KMS-11 (cell line): ENCODE measurements at regions not wholly inside any gene's neighbourhood (a gene's known extent, or its start where the extent isn't known, plus 50 kb on each side); places are given as distances from the start of the nearest gene placed in this dataset.

ENCODE experiments used
- H2AFZ ChIP-seq: fragments of 200-600 bp; sonication (generic); 2 replicates; pipeline ENCODE4 v1.6.1; 2016; ENCODE audit warnings: antibody characterized with exemption, mixed run types, low read depth
- H3K27ac ChIP-seq: fragments of 200-600 bp; sonication (generic); 2 replicates; pipeline ENCODE4 v1.6.1; 2016; ENCODE audit warnings: mild to moderate bottlenecking, mixed run types
- H3K27me3 ChIP-seq: fragments of 200-600 bp; sonication (generic); 2 replicates; pipeline ENCODE4 v1.6.1; 2017; ENCODE audit warnings: mild to moderate bottlenecking, low read depth, mixed run types, moderate library complexity; ENCODE audit not compliant: insufficient read depth
- H3K36me3 ChIP-seq: fragments of 200-600 bp; sonication (generic); 2 replicates; pipeline ENCODE4 v1.6.1; 2017; ENCODE audit warnings: mild to moderate bottlenecking, mixed run types; ENCODE audit not compliant: insufficient read depth
- H3K4me1 ChIP-seq: fragments of 200-600 bp; sonication (generic); 2 replicates; pipeline ENCODE4 v1.6.1; 2016; ENCODE audit warnings: mild to moderate bottlenecking, low read depth, mixed run types; ENCODE audit not compliant: poor library complexity, severe bottlenecking
- H3K4me2 ChIP-seq: fragments of 200-600 bp; sonication (generic); 2 replicates; pipeline ENCODE4 v1.7.0; 2016; ENCODE audit warnings: mild to moderate bottlenecking, mixed run types
- H3K4me3 ChIP-seq: fragments of 200-600 bp; sonication (generic); IDR thresholded peaks from 2 replicates; pipeline ENCODE4 v1.6.1; 2017; ENCODE audit warnings: low read depth, low read length, mixed read lengths; ENCODE audit not compliant: insufficient read depth
- H3K79me2 ChIP-seq: fragments of 200-600 bp; sonication (generic); 2 replicates; pipeline ENCODE4 v1.6.1; 2016; ENCODE audit warnings: low read depth, mixed run types; ENCODE audit not compliant: insufficient read depth
- H3K9ac ChIP-seq: fragments of 200-600 bp; sonication (generic); 2 replicates; pipeline ENCODE4 v1.6.1; 2016; ENCODE audit warnings: mild to moderate bottlenecking, mixed run types
- H4K20me1 ChIP-seq: fragments of 200-600 bp; sonication (generic); 2 replicates; pipeline ENCODE4 v1.6.1; 2016; ENCODE audit warnings: mild to moderate bottlenecking, mixed run types; ENCODE audit not compliant: insufficient read depth
- CTCF ChIP-seq: fragments of 200-600 bp; sonication (generic); conservative IDR thresholded peaks from 2 replicates; pipeline ENCODE4 v1.6.1; 2017; ENCODE audit warnings: low read depth, mild to moderate bottlenecking, antibody characterized with exemption, low read length, moderate library complexity, mixed read lengths

- Histone ChIP-seq H3K4me3 (no peak overlapping the region), H3K4me1 (no peaks in the 10 kb centered on the region), H2AFZ (no peak overlapping the region), H3K4me2 (no peak overlapping the region), H4K20me1 (no peaks in the 10 kb centered on the region), H3K9ac (no peak overlapping the region), H3K79me2 (no peaks in the 10 kb centered on the region), H3K27ac (no peak overlapping the region), H3K27me3 (no peaks in the 10 kb centered on the region), H3K36me3 (no peaks in the 10 kb centered on the region)
- no peak for TF ChIP-seq CTCF
Measured at GRCh38 chr2:217477583-217477982, 525.2 kb downstream of the TNS1 start.

- TF ChIP-seq CTCF: no peak
- H2AFZ ChIP-seq: no peak overlapping the region
- H3K9ac ChIP-seq: no peak overlapping the region
- H3K27me3 ChIP-seq: no peaks in the 10 kb centered on the region
- H3K79me2 ChIP-seq: no peaks in the 10 kb centered on the region
- H3K4me2 ChIP-seq: no peak overlapping the region
- H3K4me1 ChIP-seq: no peaks in the 10 kb centered on the region
- H3K36me3 ChIP-seq: no peaks in the 10 kb centered on the region
- no peak overlapping the region for H3K4me3 ChIP-seq
- H3K27ac ChIP-seq: no peak overlapping the region
- no peaks in the 10 kb centered on the region for H4K20me1 ChIP-seq
Measured at GRCh38 chr2:217475791-217476190, 527.0 kb downstream of the TNS1 start.

- H3K79me2 ChIP-seq: no peaks in the 10 kb centered on the region
- no peak for TF ChIP-seq CTCF
- no peak overlapping the region for H3K4me3 ChIP-seq
- no peak overlapping the region for H3K4me2 ChIP-seq
- no peak overlapping the region for H3K27ac ChIP-seq
- H3K27me3 ChIP-seq: no peaks in the 10 kb centered on the region
- no peak overlapping the region for H2AFZ ChIP-seq
- no peaks in the 10 kb centered on the region for H3K36me3 ChIP-seq
- no peaks in the 10 kb centered on the region for H3K4me1 ChIP-seq
- H3K9ac ChIP-seq: no peak overlapping the region
- H4K20me1 ChIP-seq: no peaks in the 10 kb centered on the region
Measured at GRCh38 chr2:217475101-217475500, 527.7 kb downstream of the TNS1 start.

GRCh38 chr2:217471319-217471718 is 531.5 kb downstream of the TNS1 start:
- H2AFZ ChIP-seq: no peak overlapping the region
- H3K27me3 ChIP-seq: no peaks in the 10 kb centered on the region
- no peak overlapping the region for H3K4me3 ChIP-seq
- no peak overlapping the region for H3K27ac ChIP-seq
- no peaks in the 10 kb centered on the region for H3K4me1 ChIP-seq
- no peak overlapping the region for H3K4me2 ChIP-seq
- H3K36me3 ChIP-seq: no peaks in the 10 kb centered on the region
- H3K9ac ChIP-seq: no peak overlapping the region
- H4K20me1 ChIP-seq: no peaks in the 10 kb centered on the region
- no peaks in the 10 kb centered on the region for H3K79me2 ChIP-seq
- no peak for TF ChIP-seq CTCF
